ENCODE measurements at regions not wholly inside any gene's neighbourhood (a gene's known extent, or its start where the extent isn't known, plus 50 kb on each side); places are given as distances from the start of the nearest gene placed in this dataset.
A peak's percentile ranks its signal among the peaks of the same experiment; 100 is the strongest.

DNA sequence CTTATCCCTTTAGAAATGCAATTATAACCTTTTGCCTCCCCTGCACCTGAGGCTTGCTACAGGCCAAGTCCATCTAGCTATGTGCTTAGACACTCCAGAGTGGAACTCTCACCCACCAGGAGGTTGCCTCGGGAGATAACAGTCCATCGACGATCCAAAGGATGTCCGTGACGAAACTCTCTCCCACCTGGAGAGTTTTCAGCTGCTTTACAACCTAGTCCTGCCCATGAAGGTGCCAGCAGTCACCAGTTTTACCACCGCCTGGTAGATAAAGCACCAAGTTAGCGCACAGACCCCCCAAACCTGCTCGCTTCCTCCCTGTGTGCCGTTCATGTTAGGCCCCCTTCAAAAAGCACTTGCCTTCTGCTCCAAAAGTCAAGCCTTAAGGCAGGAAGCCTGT lies 53.1 kb upstream of the SHISAL1 start:
- no peak for TF ChIP-seq EZH2 (IDR thresholded peaks at IDR 0.05)
- TF ChIP-seq EZH2phosphoT487 (IDR thresholded peaks at IDR 0.05) = no peak
- TF ChIP-seq, protein P1, sequence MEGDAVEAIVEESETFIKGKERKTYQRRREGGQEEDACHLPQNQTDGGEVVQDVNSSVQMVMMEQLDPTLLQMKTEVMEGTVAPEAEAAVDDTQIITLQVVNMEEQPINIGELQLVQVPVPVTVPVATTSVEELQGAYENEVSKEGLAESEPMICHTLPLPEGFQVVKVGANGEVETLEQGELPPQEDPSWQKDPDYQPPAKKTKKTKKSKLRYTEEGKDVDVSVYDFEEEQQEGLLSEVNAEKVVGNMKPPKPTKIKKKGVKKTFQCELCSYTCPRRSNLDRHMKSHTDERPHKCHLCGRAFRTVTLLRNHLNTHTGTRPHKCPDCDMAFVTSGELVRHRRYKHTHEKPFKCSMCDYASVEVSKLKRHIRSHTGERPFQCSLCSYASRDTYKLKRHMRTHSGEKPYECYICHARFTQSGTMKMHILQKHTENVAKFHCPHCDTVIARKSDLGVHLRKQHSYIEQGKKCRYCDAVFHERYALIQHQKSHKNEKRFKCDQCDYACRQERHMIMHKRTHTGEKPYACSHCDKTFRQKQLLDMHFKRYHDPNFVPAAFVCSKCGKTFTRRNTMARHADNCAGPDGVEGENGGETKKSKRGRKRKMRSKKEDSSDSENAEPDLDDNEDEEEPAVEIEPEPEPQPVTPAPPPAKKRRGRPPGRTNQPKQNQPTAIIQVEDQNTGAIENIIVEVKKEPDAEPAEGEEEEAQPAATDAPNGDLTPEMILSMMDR (IDR thresholded peaks at IDR 0.05) = no peak
- H3K36me3 ChIP-seq = no peaks in the 10 kb centered on the region
- H3K4me3 ChIP-seq = no peak overlapping the region
- H3K79me2 ChIP-seq (ENCODE audit: low read depth) = no peaks in the 10 kb centered on the region
- H3K4me2 ChIP-seq = no peak overlapping the region
- no peaks in the 10 kb centered on the region for H3K9me3 ChIP-seq (ENCODE audit: low read depth)
- H3K27me3 Mint-ChIP-seq (ENCODE audit: insufficient read depth, low read depth) = peaks cover 7% of the 10 kb centered on the region
- H3K27ac Mint-ChIP-seq = no peak overlapping the region
- no peaks in the 10 kb centered on the region for H4K20me1 ChIP-seq (ENCODE audit: low read depth)
- no peaks in the 10 kb centered on the region for H3K36me3 Mint-ChIP-seq
- no peak overlapping the region for H3K9ac ChIP-seq
- no peaks in the 10 kb centered on the region for H3K9me3 Mint-ChIP-seq
- no peak for DNase-seq (ENCODE audit: low spot score)
- peaks cover 30% of the 10 kb centered on the region for H3K4me1 Mint-ChIP-seq
- H3K27me3 ChIP-seq = no peaks in the 10 kb centered on the region
- peaks cover 12% of the 10 kb centered on the region for H3K4me1 ChIP-seq
- no peaks in the 10 kb centered on the region for H3F3A ChIP-seq (ENCODE audit: low read depth)
- no peak overlapping the region for H2AFZ ChIP-seq (replicated peaks)
- H3K27ac ChIP-seq = no peak overlapping the region
- H3K4me3 Mint-ChIP-seq = no peak overlapping the region

DNA sequence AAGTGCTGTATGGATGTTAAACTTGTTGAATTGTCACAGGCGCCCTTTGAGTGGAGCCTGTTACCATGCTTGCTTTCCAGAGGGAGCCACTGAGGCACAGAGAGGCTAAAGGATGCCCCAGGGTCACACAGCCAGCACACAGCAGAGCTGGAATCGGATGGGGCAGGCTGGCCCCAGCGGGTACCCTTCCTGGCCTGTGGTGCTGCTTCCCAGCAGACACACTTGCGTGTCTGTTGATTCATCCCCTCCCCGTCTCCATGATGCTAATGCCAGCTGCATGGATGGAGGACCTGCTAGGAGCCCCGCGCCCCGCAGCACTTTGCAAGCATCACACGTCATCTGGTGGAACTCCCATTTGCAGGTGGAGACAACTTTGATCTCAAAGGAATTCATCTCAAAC lies 52.4 kb upstream of the SHISAL1 start:
- Mint-ChIP-seq H3K4me1 (peaks cover 28% of the 10 kb centered on the region), H3K4me3 (no peak overlapping the region), H3K27me3 (ENCODE audit: insufficient read depth, low read depth) (peaks cover 7% of the 10 kb centered on the region), H3K9me3 (no peaks in the 10 kb centered on the region), H3K27ac (peak overlapping the region; percentile 63), H3K36me3 (no peaks in the 10 kb centered on the region)
- no peak for DNase-seq (ENCODE audit: low spot score)
- no peaks in the 10 kb centered on the region for H3K9me3 ChIP-seq (ENCODE audit: low read depth)
- H3K9ac ChIP-seq = no peak overlapping the region
- H4K20me1 ChIP-seq (ENCODE audit: low read depth) = no peaks in the 10 kb centered on the region
- no peak overlapping the region for H3K4me2 ChIP-seq
- no peak overlapping the region for H3K4me3 ChIP-seq
- H3K27ac ChIP-seq = no peak overlapping the region
- no peak overlapping the region for H2AFZ ChIP-seq (replicated peaks)
- H3K36me3 ChIP-seq = no peaks in the 10 kb centered on the region
- TF ChIP-seq, protein P1 (IDR thresholded peaks at IDR 0.05) = no peak
- TF ChIP-seq EZH2 (IDR thresholded peaks at IDR 0.05) = no peak
- no peak for TF ChIP-seq EZH2phosphoT487 (IDR thresholded peaks at IDR 0.05)
- H3F3A ChIP-seq (ENCODE audit: low read depth) = no peaks in the 10 kb centered on the region
- peaks cover 12% of the 10 kb centered on the region for H3K4me1 ChIP-seq
- no peaks in the 10 kb centered on the region for H3K27me3 ChIP-seq
- H3K79me2 ChIP-seq (ENCODE audit: low read depth) = no peaks in the 10 kb centered on the region

DNA sequence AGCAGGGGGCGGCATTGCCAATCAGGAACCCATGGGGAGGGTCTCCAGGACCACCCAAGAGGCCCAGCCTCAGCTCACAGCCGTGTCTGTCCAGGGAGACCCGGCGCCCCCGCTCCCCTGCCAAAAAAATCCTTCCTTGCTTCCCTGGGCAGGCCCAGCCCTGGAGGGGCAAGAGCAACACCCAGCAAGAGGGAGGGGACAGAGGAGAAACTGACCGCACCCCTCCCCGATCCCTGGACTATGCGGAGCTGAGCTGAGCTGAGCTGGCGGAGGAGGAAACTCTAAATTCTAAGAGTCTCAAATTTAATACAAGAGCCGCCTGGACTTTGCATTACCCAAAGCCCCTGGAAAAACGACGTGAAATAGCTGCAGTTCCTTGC lies 52.0 kb upstream of the SHISAL1 start:
- Histone ChIP-seq H3F3A (ENCODE audit: low read depth) (no peaks in the 10 kb centered on the region), H3K9ac (no peak overlapping the region), H3K36me3 (no peaks in the 10 kb centered on the region), H4K20me1 (ENCODE audit: low read depth) (no peaks in the 10 kb centered on the region), H3K79me2 (ENCODE audit: low read depth) (no peaks in the 10 kb centered on the region), H2AFZ (replicated peaks) (no peak overlapping the region), H3K4me1 (peaks cover 12% of the 10 kb centered on the region), H3K27me3 (no peaks in the 10 kb centered on the region), H3K9me3 (ENCODE audit: low read depth) (no peaks in the 10 kb centered on the region), H3K27ac (no peak overlapping the region), H3K4me2 (no peak overlapping the region), H3K4me3 (no peak overlapping the region)
- peaks cover 6% of the 10 kb centered on the region for H3K27me3 Mint-ChIP-seq (ENCODE audit: insufficient read depth, low read depth)
- DNase-seq (ENCODE audit: low spot score) = no peak
- no peak overlapping the region for H3K27ac Mint-ChIP-seq
- no peak overlapping the region for H3K4me3 Mint-ChIP-seq
- peaks cover 28% of the 10 kb centered on the region for H3K4me1 Mint-ChIP-seq
- H3K9me3 Mint-ChIP-seq = no peaks in the 10 kb centered on the region
- no peak for TF ChIP-seq EZH2 (IDR thresholded peaks at IDR 0.05)
- TF ChIP-seq EZH2phosphoT487 (IDR thresholded peaks at IDR 0.05) = no peak
- H3K36me3 Mint-ChIP-seq = no peaks in the 10 kb centered on the region

DNA sequence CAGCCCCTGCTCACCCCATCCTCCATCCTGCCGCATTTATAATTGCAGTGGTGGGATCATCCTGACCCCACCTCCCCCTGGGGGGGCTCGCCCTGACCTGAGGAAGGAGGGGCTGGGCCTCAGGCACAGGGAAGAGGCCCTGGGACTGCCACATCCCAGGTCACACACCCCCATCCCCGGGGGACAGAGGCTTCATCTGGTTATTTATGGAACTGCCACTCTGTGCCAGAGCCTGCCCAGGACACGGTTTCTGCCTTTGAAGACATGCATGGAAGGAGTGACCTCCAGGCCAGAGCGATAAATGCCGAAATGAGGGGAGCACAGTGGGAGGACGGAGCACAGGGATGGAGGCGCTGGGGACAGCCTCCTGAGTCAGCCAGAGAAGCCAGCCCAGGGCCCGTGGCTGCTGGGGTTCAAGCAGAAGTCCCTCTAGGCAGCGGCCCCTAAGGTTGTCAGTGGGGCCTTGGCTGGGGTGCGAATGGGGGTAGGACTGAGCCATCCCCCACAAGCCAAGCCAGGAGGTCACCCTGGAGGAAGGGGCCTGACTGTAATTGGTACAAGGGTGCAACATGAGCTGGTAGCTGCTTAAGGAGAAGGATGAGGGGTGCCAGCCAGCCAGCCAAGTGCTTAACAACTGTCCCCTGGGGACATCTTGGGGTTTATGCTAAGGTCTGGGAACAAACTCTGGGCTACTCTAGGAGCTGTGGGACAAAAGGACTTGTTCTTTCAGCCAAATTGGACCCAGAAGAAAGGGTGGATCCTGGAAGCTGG lies 51.4 kb upstream of the SHISAL1 start:
- no peak overlapping the region for H3K27ac ChIP-seq
- no peaks in the 10 kb centered on the region for H4K20me1 ChIP-seq (ENCODE audit: low read depth)
- H3K27ac Mint-ChIP-seq = peak overlapping the region; percentile 29

More for the DNA sequence above, 51.4 kb upstream of the SHISAL1 start:
- no peak overlapping the region for H2AFZ ChIP-seq (replicated peaks)
- H3K9ac ChIP-seq = no peak overlapping the region
- H3K36me3 Mint-ChIP-seq = no peaks in the 10 kb centered on the region
- peaks cover 9% of the 10 kb centered on the region for H3K27me3 Mint-ChIP-seq (ENCODE audit: insufficient read depth, low read depth)
- no peak for DNase-seq (ENCODE audit: low spot score)
- no peaks in the 10 kb centered on the region for H3F3A ChIP-seq (ENCODE audit: low read depth)
- H3K4me1 Mint-ChIP-seq = peaks cover 28% of the 10 kb centered on the region
- H3K4me3 Mint-ChIP-seq = no peak overlapping the region
- no peak overlapping the region for H3K4me3 ChIP-seq
- H3K36me3 ChIP-seq = no peaks in the 10 kb centered on the region
- no peaks in the 10 kb centered on the region for H3K79me2 ChIP-seq (ENCODE audit: low read depth)
- H3K4me1 ChIP-seq = peaks cover 11% of the 10 kb centered on the region
- no peak overlapping the region for H3K4me2 ChIP-seq
- TF ChIP-seq EZH2 (IDR thresholded peaks at IDR 0.05) (no peak), EZH2phosphoT487 (IDR thresholded peaks at IDR 0.05) (no peak)
- TF ChIP-seq, protein P1 (IDR thresholded peaks at IDR 0.05) = no peak
- H3K9me3 Mint-ChIP-seq = no peaks in the 10 kb centered on the region
- H3K27me3 ChIP-seq = no peaks in the 10 kb centered on the region
- H3K9me3 ChIP-seq (ENCODE audit: low read depth) = no peaks in the 10 kb centered on the region

Data from neural progenitor cell (in vitro differentiated cells).